ENCODE measurements at regions not wholly inside any gene's neighbourhood (a gene's known extent, or its start where the extent isn't known, plus 50 kb on each side); places are given as distances from the start of the nearest gene placed in this dataset.

DNA sequence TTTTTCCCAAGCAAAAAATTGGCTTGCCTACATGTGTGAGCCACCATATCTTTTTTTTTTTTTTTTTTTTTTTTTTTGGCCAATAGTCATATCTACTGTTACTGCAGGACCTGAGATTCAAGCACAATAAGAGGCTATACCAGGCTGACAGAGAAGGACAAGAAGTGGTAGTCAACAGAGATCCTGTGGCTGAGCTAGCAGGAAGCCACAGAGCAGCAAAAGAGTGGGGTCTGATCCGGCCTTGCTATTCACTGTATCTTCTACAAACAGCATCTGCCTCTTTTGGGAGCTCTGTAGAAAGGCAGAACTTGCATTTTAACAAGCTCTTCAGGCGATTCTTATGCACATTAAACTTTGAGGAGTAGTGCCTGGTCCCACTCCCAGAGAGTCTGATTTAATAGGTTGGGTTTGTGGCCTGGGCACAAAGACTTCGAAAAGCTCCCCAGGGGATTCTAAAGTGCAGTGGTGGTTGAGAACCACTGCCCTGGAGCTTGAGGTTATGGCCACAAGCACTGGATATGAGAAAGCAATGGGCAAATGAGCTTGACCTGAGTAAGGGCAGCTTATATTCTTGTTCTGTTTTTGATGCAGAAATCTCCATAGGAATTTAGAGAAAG is 162.8 kb downstream of the PIK3R1 start:
- no peak for DNase-seq (ENCODE audit: insufficient read length, low spot score)
- TF ChIP-seq, protein P1, sequence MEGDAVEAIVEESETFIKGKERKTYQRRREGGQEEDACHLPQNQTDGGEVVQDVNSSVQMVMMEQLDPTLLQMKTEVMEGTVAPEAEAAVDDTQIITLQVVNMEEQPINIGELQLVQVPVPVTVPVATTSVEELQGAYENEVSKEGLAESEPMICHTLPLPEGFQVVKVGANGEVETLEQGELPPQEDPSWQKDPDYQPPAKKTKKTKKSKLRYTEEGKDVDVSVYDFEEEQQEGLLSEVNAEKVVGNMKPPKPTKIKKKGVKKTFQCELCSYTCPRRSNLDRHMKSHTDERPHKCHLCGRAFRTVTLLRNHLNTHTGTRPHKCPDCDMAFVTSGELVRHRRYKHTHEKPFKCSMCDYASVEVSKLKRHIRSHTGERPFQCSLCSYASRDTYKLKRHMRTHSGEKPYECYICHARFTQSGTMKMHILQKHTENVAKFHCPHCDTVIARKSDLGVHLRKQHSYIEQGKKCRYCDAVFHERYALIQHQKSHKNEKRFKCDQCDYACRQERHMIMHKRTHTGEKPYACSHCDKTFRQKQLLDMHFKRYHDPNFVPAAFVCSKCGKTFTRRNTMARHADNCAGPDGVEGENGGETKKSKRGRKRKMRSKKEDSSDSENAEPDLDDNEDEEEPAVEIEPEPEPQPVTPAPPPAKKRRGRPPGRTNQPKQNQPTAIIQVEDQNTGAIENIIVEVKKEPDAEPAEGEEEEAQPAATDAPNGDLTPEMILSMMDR (IDR thresholded peaks at IDR 0.05; ENCODE audit: insufficient read depth, missing control alignments): no peak
- no peak for FAIRE-seq

DNA sequence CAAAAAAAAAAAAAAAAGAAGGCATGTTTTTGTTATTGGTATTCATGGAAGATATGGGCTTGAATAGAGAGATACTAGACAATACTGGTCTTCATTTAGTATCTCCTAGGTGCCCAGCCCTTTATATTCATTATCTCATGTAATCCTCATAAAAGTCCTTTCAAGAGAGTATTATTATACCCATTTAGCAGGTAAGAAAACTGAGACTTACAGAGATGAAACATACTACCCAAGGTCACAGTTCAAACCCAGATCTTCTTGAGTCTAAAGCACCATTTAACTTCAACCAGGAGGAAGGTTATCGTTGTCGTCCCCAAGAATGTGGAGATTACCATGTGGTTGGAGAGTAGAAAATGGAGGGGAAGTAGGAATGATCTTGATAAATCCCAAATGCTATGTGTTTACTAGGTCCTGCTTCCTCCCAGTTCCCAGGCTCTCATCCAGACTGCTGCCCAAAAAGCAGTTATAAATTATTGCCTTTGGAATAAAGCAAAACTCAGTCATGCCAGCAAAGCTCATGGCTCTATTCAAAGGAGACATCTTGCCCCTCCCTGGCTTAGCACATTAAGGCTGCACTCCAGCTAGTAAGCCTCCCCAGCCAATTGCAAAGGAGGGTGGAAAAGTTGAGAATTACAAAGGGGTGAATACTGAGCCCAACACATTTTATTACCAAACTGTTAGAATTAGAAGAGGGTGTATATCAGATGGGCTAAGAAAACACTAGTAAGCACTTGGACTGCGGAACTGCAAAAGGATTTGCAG is 163.9 kb downstream of the PIK3R1 start:
- TF ChIP-seq, protein P1 (IDR thresholded peaks at IDR 0.05; ENCODE audit: insufficient read depth, missing control alignments): no peak
- FAIRE-seq (no peak), DNase-seq (ENCODE audit: insufficient read length, low spot score) (no peak)

DNA sequence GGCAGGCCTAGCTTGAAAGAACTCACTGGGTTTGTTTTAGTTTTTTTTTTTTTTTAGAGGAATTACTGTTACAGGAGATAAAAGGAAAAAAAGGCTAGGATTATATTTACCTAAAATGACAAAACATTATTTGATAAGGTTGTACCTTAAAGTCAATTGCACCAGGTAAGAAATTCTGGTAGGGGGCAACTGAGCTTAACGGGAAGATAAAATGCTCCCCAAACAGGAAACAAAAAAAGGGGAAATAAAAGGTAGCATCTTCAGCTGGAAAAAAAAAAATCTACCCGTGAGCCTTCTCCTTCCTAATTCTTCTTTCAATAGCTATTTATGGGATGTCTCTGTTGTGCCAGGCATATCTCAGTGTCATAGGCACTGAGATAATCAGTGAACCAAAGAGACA is 164.5 kb downstream of the PIK3R1 start:
- DNase-seq (ENCODE audit: insufficient read length, low spot score) (no peak), FAIRE-seq (no peak)
- TF ChIP-seq, protein P1 (IDR thresholded peaks at IDR 0.05; ENCODE audit: insufficient read depth, missing control alignments): no peak

DNA sequence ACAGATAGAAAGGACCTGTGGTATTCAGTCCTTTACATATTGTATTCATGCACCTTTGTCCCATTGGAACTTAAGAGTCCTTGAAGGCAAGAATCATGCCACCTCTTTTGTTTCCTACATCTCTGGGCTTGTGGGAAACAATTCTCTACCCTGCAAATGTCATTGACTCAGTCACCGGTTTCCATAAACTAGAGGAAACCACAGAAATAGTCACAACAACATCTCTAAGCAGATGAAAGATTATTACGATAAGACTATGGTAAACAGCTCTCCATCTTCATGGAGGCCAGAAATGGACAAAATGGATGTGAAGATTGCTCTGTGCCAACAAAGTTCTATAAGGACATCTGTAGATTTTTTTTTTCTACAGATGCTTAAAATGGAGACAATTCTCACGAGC is 165.5 kb downstream of the PIK3R1 start:
- DNase-seq (ENCODE audit: insufficient read length, low spot score): no peak
- FAIRE-seq: no peak
- TF ChIP-seq, protein P1 (IDR thresholded peaks at IDR 0.05; ENCODE audit: insufficient read depth, missing control alignments): no peak

DNA sequence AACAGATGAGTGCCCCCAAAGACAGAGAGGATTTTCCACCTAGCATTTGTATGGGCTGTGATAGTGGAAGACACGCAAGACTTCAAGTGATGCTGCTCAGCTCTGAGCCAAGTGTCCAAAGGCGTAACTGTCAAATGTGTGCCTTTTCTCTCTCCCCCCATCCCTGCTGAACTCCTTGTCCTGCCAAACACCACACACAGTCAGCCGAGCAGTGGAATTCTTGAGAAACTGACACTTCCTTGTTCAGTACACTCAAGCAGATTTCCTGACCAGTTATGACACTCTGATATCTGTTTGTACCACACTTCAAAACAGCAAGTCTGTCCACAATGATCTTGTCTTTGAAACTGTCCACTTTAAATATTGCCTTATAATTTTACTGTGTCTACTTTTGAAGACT is 166.4 kb downstream of the PIK3R1 start:
- DNase-seq (ENCODE audit: insufficient read length, low spot score) (no peak), FAIRE-seq (no peak)
- TF ChIP-seq, protein P1 (IDR thresholded peaks at IDR 0.05; ENCODE audit: insufficient read depth, missing control alignments): no peak

DNA sequence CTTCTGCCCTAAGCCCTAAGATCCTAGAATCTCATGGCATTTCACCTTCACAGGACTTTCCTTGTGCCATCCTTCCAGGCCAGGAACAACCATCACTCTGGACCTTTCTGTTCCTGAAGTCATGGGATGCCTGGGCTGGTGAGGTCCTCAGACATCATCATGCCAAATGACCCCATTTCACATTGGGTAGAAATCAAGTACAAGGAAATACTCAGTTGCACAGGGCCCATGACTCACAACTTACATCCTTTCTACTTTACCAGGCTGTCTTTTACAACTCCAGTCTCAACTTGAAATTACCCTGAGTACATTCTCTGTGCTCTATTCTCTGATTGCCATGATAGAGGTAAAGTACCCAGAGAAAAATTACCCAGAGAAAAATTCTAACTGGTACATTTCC is 167.1 kb downstream of the PIK3R1 start:
- no peak for DNase-seq (ENCODE audit: insufficient read length, low spot score)
- TF ChIP-seq, protein P1 (IDR thresholded peaks at IDR 0.05; ENCODE audit: insufficient read depth, missing control alignments): no peak
- no peak for FAIRE-seq

DNA sequence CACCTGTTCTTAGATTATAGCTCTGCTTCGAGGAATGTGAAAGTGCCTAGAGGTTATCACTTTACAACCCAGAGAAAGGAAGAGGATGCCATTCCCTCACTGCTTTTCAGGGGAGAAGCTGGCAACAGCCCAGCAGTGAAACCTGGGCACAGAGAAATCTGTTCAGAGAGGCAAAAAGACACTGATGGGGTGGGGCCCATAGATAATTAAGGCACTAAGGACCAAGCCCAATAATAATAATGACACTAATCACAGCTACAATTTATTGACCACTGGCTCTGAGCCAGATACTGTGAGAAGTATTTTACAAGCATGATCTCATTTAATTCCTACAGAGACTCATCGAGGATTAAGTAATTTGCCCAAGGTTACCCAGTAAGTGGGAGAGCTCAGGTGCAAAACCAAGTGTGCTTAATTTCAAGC is 168.3 kb downstream of the PIK3R1 start:
- FAIRE-seq: no peak
- DNase-seq (ENCODE audit: insufficient read length, low spot score): no peak
- TF ChIP-seq, protein P1 (IDR thresholded peaks at IDR 0.05; ENCODE audit: insufficient read depth, missing control alignments): no peak

All from D721Med (cell line).